D341Med (cell line): ENCODE measurements at regions not wholly inside any gene's neighbourhood (a gene's known extent, or its start where the extent isn't known, plus 50 kb on each side); places are given as distances from the start of the nearest gene placed in this dataset.
"Not testable (repeated sequence)": the region's sequence is repeated elsewhere in the genome, so short reads cannot be mapped to it uniquely, and the experiment has no call there.

Experiments used
- DNase-seq: peaks from one replicate; pipeline ENCODE4 v3.0.0; 2012; ENCODE audit warnings: low spot score

DNA sequence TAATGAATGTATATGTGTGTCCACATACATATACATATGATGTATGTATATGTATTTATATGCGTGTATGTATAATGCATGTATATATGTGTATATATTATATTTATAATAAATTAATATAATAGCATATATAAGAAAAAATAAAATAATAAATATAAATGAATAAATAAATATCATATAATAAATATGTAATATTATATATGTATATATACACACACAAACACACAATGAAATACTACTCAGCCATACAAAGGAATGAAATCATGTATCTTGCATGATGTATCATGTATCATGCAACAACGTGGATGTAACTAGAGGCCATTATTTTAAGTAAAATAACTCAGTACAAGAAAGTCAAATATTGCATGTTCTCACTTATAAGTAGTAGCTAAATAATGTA is 788.7 kb upstream of the CHORDC1 start:
- no peak for DNase-seq

DNA sequence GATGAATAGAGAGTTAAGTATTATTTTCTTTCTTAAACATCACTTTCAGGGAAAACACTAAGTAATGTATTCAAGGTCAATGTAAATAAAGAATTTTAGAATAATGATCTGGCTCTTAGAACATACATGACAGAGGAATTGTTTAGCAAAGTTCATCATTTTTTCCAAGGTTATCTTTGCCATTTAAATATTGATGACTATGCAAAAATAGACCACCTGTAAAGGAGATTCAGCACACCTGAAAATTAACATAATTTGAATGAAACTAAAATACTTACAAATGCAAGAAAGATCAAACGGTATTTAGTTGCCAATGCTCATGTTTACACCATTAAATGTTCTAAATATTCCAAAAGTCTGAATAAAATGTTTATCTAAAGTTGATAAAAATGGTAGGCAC is 782.6 kb upstream of the CHORDC1 start:
- no peak for DNase-seq

DNA sequence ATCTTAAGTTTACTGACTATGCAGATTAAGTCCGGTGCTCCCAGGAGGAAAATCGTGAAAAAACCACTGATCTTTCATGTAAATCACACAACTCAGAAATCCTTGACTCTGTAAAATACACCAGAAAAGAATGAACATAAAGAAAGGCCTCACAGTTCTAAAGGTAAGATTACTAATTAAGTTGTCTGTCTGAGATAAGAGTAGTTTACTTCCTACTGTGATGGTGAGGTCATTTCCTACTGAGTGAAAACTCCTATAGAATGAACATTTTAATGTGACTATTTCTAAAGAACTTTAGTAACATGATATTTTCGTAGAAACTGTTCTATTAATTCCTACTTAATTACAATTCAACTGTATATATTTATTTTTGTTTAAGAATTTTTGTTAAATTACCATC is 774.4 kb upstream of the CHORDC1 start:
- DNase-seq, result no peak

DNA sequence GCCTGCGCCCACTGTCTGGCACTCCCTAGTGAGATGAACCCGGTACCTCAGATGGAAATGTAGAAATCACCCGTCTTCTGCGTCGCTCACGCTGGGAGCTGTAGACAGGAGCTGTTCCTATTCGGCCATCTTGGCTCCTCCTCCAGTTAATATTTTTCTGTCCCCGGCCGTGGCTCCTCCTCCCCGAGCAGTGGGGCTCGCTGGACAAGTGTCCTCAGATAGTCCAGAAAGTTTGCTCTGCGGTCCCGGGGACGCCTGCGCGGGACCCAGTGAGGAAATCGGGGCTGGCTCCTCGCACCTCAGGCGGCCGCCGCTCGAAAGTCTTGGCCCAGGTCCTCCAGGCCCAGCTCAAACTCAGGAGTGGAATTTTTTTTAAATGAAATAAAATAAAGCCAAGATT is 749.3 kb upstream of the CHORDC1 start:
- not testable (repeated sequence) for DNase-seq

DNA sequence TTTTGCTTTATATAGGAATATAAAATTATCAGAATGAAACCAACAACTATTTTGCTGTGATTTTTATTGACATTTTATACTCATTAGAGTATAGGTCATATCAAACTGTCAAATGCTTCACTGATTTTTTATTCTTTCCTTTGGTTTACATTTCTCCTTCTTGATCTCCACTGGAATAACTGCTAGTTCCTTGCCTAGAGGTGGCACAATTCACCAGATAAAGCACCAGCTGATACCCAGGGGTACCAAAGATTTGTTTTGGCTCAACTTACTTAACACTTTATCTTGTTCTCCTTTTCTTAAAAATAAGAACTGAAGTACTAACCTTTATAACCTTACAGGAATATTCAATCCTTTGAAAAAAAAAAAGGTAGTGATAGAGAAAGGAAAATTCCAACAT is 725.1 kb upstream of the CHORDC1 start:
- no peak for DNase-seq

DNA sequence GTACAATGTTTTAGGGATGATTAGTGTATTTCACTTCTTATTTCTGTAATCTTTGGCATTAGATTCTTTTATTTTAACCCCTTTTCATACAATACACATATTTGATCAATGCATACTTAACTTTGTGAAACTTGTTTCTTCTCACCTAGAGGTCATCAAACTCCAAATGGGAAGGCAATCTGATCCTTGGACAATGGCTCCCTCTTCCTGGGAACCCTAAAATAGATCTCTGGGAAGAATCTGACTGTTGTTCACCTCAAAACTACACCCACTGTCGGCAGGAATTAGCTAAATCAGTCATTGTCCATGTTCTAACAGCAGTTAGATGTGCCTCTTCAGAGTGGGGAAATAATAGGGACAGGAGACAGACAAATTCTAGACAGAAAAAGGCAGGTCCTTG is 707.4 kb upstream of the CHORDC1 start:
- DNase-seq, result no peak

DNA sequence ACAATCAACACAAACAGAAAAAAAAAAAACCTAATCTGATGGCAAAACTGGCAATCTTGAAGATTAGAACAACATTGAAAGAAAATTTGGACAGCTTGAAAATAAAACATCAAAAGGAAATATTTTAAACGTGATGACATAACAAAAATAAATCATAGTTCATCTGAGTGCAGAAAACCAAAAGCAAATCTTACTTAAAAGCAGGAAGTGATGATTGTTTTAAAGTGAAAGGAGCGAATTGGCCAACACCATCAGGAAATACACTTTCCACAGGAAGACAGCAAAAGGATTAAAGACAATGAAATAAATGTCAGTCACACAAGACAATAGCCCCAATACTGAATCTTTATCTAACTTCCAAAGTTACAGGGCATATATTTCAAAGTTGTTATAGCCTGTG is 696.5 kb upstream of the CHORDC1 start:
- DNase-seq, result no peak

DNA sequence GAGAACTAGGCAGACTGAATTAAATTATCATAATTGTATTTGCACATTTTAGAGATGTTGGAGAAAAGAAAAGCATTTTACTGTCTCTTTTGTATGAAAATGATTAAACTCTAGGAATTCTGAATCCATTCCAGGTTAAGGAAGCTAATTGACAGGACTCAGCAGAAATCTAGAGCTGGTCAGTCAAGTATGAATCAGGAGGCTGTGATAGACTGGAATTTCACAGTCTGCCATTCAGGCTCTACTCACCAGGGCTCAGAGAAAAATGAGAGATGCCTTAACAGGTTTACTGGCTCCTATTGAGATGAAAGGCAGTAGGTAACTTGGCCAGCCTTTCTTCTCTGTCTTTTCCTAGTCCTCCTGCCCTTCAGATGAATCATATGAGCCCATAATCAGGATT is 693.9 kb upstream of the CHORDC1 start:
- no peak for DNase-seq

DNA sequence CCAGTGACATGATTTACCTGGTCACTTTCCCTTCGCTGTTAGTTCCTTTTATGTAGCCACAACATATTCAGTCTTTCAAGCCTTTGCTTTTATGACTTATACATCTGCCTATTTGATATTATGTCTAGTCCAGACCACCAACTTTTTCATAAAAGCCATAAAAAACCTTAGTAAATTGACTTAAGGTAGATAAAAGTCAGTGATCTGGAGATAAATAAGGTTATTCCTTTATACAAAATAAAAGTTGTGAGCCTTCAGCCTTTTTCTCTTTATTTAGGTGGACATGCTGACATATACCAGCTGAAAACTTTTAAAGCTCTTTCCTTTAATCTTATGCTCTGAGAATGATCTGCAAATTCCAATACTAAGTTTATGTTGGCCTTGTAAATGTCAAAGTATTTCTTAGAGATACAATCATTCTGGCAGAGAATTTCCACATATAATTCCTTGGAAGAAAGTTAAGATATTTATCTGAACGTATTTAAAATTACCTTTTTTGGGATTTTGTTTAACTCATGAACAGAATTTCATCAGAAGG is 690.4 kb upstream of the CHORDC1 start:
- no peak for DNase-seq

DNA sequence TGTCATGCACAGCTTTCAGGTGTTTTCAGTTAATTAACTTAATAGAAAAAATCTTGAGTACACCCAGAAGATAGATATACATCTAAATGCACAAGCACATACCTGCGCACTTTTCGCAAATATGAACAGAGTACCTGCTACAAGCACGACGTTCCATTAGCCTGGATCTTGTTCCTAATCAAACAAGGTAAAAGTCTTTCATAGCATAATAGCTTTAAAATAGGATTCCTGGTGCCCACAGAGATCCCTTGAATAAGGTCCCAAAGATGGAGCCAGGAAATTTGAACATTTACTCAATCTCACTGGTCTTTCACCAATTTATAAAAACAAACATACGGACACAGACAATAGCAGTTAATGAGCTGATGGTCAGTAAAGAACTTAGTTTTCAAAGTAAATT is 689.8 kb upstream of the CHORDC1 start:
- DNase-seq, result no peak

DNA sequence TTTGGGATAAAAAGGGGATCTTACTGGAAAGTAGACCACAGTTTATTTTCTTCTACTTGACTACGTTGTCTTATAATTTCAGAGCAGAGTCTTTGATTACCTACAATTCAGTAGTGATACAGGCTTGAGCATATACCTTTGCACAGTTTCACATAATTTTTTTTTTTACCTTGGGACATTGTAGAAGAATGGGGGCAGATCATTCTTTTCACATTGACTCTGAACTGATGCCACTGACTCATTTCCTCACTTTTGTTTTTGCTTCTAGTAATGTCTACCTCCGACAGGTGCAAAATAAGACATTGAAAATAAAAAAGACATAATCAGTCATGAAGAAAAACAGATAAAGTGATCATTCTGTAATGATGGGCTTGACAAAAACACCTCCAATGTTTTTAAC is 688.3 kb upstream of the CHORDC1 start:
- no peak for DNase-seq

DNA sequence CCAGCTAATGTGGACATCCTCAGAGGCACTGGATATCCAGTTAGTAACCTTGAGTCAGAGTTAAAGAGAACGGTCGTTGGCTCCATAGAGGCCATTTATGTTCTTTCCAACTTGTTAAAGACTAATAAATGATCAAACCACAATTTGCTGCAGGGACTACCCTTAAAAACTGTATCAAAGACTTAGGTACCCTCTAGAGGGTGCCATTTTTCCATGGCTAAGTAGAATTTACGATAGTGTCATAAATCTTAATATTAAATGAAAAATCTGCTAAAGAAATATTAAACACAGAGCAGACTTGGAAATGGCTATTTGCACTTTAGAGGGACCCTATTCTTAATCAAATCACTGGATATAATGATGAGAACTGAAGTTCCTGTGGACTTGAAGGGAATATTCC is 685.2 kb upstream of the CHORDC1 start:
- no peak for DNase-seq

DNA sequence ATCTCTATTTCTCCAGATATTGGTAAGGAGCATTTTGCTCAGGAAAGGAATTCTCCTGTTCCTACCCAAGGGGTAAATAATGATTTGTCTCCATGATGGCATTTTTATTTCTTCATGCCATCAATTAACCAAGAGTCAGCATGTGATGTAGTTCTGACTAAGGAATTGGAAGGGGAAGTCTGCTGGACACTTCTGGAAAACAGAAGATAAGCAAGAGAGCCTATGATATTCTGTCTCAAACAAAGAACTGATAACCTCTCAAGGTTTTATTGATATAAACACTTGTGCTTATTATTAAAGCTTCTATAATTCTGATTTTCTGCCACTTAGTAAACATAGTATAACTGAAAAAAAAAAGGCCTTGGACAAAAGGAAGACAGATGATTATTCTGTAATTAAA is 673.0 kb upstream of the CHORDC1 start:
- DNase-seq, result no peak

DNA sequence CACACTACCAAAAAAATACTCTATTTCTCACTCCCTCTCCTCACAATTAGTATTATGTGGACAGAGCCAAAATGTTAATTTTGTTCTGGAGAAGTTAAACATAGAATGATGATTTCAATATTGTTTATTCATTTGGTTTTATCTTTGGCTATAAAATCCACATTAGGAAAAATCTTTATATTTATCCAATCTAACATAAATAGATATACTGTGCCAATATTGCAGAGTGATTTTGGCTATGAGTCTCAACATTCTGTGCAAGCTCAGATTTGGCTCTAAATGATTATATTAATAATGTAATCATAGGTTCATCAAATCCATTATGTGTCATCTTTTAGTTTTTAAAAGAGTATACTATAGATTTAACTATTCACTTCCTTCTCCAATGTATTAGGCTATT is 667.5 kb upstream of the CHORDC1 start:
- no peak for DNase-seq

DNA sequence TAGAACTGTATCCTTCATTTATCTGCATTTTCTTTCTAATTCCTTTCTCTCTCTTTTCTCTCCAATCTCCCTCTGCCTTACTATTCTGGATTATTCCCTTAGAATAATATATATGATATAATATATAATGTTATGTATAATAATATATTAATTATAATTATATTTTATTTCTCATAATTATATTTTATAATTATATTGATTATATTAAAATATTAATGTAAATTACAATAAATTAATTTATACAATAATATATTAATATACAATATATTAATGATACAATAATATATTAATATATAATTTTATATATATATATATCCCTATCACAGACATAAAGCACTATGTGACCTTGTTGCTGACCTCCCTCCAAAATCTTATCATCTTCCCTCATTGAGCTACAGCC is 661.3 kb upstream of the CHORDC1 start:
- no peak for DNase-seq

DNA sequence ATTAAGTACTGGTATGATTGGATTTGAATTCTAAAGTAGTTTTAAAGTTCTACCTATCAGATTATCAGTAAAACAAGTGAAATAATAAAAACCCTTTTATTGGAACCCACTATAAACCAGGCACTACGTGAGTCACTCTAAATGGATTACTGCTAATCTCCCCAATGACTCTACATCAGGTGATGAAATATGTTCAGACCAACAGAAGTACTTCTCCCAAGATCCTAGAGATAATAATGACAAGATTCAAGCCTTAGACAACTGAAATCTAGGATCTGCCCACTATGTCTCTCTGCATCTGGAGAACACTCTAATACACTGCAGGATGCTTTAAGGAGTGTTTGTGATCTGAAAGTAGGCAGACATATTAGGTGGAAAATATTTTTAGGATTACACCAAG is 652.1 kb upstream of the CHORDC1 start:
- no peak for DNase-seq

DNA sequence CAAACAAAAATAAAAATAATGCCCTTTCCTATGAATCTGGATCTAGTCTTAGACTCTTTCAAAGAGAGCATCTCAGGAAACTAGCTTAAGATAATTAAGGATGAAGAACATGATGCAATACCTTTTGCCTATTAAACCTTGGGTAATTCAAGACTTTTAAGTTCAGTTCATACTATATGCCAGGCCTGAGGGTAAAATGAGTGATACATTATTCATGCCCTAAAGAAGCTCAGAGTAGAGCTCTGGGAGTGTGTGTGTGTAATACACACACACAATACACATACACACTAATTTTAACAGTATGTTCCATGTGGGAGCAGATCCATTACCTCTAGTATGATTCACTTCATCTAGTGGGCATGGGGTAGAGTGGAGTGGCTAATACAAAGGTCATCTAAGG is 651.4 kb upstream of the CHORDC1 start:
- no peak for DNase-seq

DNA sequence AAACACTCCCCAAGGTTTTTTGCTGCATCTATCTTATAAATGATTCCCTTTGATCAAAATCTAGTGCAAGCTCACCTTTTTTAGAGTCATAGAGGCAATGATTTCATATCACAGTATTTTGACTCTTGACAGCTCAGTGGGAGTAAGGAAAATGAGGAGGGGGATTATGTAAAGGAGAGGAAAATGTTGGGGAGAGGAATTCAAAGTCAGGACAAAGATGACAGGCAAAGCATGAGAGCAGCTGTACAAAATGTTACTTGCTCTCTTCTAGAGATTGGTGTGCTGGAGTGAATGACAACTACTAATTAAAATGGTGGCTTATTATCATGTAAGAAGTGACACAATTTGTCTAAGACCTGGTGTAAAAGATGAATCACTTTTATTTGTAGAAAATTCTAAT is 644.6 kb upstream of the CHORDC1 start:
- no peak for DNase-seq

DNA sequence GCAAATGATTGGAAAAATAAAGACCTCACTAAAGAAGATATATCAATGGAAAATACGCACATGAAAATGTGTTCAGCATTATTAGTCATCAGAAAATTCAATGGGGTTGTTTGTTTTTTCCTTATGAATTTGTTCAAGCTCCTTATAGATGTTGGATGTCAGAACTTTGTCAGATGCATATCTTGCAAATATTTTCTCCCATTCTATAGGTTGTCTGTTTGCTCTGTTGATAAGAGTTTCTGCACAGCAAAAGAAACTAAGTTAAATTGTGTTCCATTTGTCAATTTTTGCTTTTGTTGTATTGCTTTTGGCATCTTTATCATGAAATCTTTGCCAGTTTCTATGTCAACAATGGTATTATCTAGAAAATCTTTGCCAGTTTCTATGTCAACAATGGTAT is 633.9 kb upstream of the CHORDC1 start:
- DNase-seq, result no peak

DNA sequence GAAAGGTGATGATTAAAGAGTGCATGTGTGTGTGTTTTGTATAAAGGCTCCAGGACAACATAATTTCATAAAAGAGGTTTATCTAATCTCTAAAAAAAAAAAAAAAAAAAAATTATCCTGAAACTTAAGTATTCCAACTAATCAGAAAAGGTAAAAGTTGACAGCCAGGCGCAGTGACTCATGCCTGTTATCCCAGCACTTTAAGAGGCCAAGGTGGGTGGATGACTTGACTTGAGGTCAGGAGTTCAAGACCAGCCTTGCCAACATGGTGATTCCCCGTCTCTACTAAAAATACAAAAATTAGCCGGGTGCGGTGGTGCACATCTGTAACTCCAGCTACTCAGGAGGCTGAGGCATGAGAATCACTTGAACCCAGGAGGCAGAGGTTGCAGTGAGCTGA is 632.7 kb upstream of the CHORDC1 start:
- no peak for DNase-seq

DNA sequence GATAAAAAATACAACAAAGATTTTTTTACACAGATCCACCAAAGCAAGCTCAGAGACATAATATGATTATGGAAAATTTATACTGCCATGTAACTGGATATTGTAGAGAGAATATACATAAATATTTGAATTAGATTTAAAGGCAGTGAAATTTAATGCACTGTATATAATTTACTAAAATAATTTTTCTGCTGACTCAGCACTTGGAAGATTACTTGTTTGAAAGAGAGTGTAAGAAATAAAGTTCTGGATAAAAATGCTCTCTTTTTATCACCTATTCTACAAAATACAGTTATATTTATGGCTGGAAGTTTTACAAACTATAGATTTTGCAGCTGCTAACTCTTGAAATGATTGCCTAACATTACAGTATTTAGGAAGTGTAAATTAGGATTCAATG is 628.3 kb upstream of the CHORDC1 start:
- no peak for DNase-seq

DNA sequence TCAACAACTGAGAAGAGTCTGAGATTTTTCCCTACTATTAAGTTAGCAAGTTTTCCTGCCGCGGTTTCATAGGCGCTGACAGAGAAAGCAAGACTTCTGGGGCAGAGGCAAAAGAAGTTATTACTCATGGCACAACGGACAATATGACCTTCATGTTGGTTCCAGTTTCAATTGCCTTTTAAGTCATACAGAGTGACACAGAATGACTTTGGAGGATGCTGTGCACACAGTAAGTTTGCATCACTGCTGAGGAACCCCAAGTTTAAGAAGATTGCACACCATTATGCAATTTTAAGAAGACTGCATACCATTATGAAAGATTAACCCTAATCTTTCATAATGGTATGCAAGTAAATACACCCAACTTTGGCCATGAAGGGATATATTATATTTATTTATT is 626.5 kb upstream of the CHORDC1 start:
- no peak for DNase-seq

DNA sequence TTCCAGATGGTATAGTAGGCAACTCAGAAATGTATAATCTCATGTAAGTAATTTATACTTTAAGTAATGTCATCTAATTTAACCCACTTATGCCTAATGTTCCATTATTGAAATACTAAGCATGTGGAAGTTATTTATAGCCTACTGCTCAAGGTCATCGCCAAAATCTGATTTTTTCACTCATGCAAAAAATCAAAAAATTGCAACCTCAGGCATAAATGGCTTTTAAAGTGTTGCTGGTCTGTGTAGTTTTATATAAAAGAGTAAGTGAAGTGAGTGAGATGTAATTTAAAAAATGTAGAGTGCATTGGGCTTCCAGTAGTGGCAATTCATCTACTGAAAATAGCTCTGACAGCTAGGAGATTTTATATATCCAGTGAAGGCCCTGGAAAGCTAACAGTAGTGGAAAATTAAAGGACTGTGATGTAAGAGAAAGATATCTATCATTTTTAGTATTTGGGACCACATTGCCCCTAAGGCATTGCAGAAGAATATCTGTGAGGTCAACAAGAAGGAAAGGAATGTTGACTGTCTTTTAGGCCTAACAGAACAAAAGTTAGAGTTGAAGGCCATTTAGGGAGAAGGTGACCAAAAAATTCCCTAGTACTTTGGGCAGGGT is 624.5 kb upstream of the CHORDC1 start:
- DNase-seq, result no peak

DNA sequence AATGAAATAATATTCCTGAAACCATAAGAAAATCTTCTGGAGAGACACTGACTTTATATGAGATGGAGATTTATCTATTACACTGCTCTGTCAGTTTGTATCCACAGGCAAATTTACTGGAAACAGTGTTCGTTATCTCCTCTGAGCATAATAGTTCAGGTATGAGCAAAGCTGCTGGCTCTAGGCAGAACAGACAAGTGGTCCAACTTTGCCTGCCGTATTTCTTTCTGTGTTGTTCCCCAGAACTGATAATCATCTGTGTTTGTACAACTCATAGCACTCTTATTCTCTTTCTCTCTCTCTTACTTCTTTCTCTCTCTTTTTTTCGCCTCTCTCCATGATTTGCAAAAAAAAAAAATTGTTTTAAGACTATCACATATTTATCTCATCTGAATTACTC is 623.8 kb upstream of the CHORDC1 start:
- no peak for DNase-seq

DNA sequence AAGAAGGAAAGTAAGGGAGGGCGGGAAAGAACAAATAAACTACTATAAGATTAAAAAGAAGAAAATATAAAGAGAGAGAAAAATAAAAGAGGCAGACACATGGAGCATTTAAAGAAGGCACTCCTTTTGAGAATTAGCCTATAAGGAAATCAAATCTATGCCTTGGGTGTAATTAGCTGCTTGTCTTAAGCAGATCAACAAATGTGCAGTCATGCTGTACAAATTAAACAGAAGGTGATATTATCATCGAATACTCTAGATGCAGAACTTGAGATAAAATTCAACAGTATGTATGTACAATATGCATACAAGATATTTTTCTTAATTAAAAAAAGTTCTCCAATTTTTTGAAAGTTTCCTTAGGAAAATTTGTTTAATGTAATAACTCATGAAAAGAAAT is 623.0 kb upstream of the CHORDC1 start:
- no peak for DNase-seq
